ENCODE measurements at regions not wholly inside any gene's neighbourhood (a gene's known extent, or its start where the extent isn't known, plus 50 kb on each side); places are given as distances from the start of the nearest gene placed in this dataset.

DNA sequence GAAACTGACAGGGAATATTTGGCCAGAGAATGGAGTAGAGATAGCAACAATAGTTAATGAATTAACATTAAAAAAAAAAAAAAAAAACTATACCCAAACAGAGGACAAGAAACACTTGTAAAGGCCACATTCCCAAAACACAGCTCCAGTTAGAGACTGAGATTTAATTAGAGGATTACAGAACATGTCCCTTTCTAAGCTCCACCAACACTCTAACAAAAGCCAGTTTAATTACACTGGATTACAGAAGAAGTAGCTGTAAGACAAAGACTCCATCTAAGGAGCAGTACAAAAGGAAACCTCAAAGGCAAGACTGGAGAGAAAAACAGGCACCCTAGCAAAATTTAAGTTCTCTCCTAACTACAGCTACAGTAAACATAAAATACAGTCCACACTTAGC is 1247.7 kb upstream of the AGA start:
- TF ChIP-seq CTCF (IDR thresholded peaks at IDR 0.05) (no peak), POLR2A (IDR thresholded peaks at IDR 0.05) (no peak)
